WERI-Rb-1 (cell line): ENCODE measurements at regions not wholly inside any gene's neighbourhood (a gene's known extent, or its start where the extent isn't known, plus 50 kb on each side); places are given as distances from the start of the nearest gene placed in this dataset.

Experiments
- DNase-seq: peaks from one replicate; pipeline ENCODE4 v3.0.0-alpha.2; 2020
- H3K27ac ChIP-seq: fragments of 250-450 bp; sonication (Bioruptor Pico); 2 replicates; pipeline ENCODE4 v1.5.1; 2020; ENCODE audit warnings: mild to moderate bottlenecking, moderate library complexity
- H3K27me3 ChIP-seq: fragments of 250-450 bp; sonication (Bioruptor Pico); 2 replicates; pipeline ENCODE4 v1.5.1; 2021; ENCODE audit warnings: mild to moderate bottlenecking, low read depth, moderate library complexity; ENCODE audit not compliant: insufficient read depth, severe bottlenecking
- H3K36me3 ChIP-seq: fragments of 250-450 bp; sonication (Bioruptor Pico); 2 replicates; pipeline ENCODE4 v1.5.1; 2020; ENCODE audit warnings: mild to moderate bottlenecking, moderate library complexity
- H3K4me3 ChIP-seq: 2 replicates; pipeline ENCODE4 v1.5.1; 2011; ENCODE audit warnings: low read depth, mild to moderate bottlenecking, control low read depth, low read length
- H3K9me3 ChIP-seq: fragments of 250-450 bp; sonication (Bioruptor Pico); 2 replicates; pipeline ENCODE4 v1.5.1; 2021; ENCODE audit warnings: mild to moderate bottlenecking, moderate library complexity; ENCODE audit not compliant: severe bottlenecking
- CTCF ChIP-seq: IDR thresholded peaks from 2 replicates; pipeline ENCODE4 v1.5.1; 2011; ENCODE audit warnings: low read depth, mild to moderate bottlenecking, control low read depth, inconsistent platforms, low read length

- Histone ChIP-seq H3K9me3 (no peaks in the 10 kb centered on the region), H3K27ac (no peak overlapping the region), H3K27me3 (no peaks in the 10 kb centered on the region), H3K36me3 (no peaks in the 10 kb centered on the region), H3K4me3 (no peak overlapping the region)
- DNase-seq = no peak
- no peak for TF ChIP-seq CTCF
These were observed 85.6 kb upstream of the TSPAN8 start for GRCh38 chr12:71243370-71243769.

- H3K9me3 ChIP-seq = no peaks in the 10 kb centered on the region
- H3K36me3 ChIP-seq = no peaks in the 10 kb centered on the region
- H3K27me3 ChIP-seq = no peaks in the 10 kb centered on the region
- no peak for DNase-seq
- no peak overlapping the region for H3K27ac ChIP-seq
- no peak for TF ChIP-seq CTCF
- H3K4me3 ChIP-seq = no peak overlapping the region
These were observed 84.7 kb upstream of the TSPAN8 start for GRCh38 chr12:71242511-71242910.

GRCh38 chr12:71240946-71241345 lies 83.1 kb upstream of the TSPAN8 start:
- Histone ChIP-seq H3K27me3 (no peaks in the 10 kb centered on the region), H3K4me3 (no peak overlapping the region), H3K36me3 (no peaks in the 10 kb centered on the region), H3K27ac (no peak overlapping the region), H3K9me3 (no peaks in the 10 kb centered on the region)
- no peak for TF ChIP-seq CTCF
- DNase-seq = no peak

- no peak for DNase-seq
- Histone ChIP-seq H3K4me3 (no peak overlapping the region), H3K36me3 (no peaks in the 10 kb centered on the region), H3K9me3 (no peaks in the 10 kb centered on the region), H3K27ac (no peak overlapping the region), H3K27me3 (no peaks in the 10 kb centered on the region)
- TF ChIP-seq CTCF = no peak
These were observed 81.9 kb upstream of the TSPAN8 start for GRCh38 chr12:71239731-71240130.

- no peak for TF ChIP-seq CTCF
These were observed 79.3 kb upstream of the TSPAN8 start for GRCh38 chr12:71237128-71237527.

GRCh38 chr12:71236133-71236660 lies 78.4 kb upstream of the TSPAN8 start:
- no peak for TF ChIP-seq CTCF
- Histone ChIP-seq H3K27ac (no peak overlapping the region), H3K36me3 (no peaks in the 10 kb centered on the region), H3K27me3 (no peaks in the 10 kb centered on the region), H3K9me3 (no peaks in the 10 kb centered on the region), H3K4me3 (no peak overlapping the region)
- DNase-seq = no peak

More at GRCh38 chr12:71237128-71237527, 79.3 kb upstream of the TSPAN8 start:
- Histone ChIP-seq H3K36me3 (no peaks in the 10 kb centered on the region), H3K4me3 (no peak overlapping the region), H3K9me3 (no peaks in the 10 kb centered on the region), H3K27me3 (no peaks in the 10 kb centered on the region), H3K27ac (no peak overlapping the region)
- no peak for DNase-seq
